HG03060 (cell line): ENCODE measurements at regions not wholly inside any gene's neighbourhood (a gene's known extent, or its start where the extent isn't known, plus 50 kb on each side); places are given as distances from the start of the nearest gene placed in this dataset.
A peak's percentile ranks its signal among the peaks of the same experiment; 100 is the strongest.

Source experiments
- ATAC-seq: cut with Tn5 transposase; IDR thresholded peaks from one replicate; pipeline ENCODE4 v1.9.1; 2021; ENCODE audit warnings: low read depth, moderate number of reproducible peaks; ENCODE audit not compliant: unreplicated experiment

GRCh38 chr1:59045137-59045536 lies 251.8 kb upstream of the FGGY start:
- no peak for ATAC-seq

GRCh38 chr1:59045636-59046035 lies 251.3 kb upstream of the FGGY start:
- no peak for ATAC-seq

- no peak for ATAC-seq
These were observed 250.8 kb upstream of the FGGY start for GRCh38 chr1:59046134-59046533.

- ATAC-seq = peak; percentile 72
These were observed 250.2 kb upstream of the FGGY start for GRCh38 chr1:59046730-59047157.

GRCh38 chr1:59051007-59051406 lies 245.9 kb upstream of the FGGY start:
- ATAC-seq = no peak

GRCh38 chr1:59052166-59052590 lies 244.7 kb upstream of the FGGY start:
- no peak for ATAC-seq

- ATAC-seq = no peak
These were observed 242.7 kb upstream of the FGGY start for GRCh38 chr1:59054172-59054571.

GRCh38 chr1:59055908-59056719 lies 240.8 kb upstream of the FGGY start:
- ATAC-seq = no peak

DNA sequence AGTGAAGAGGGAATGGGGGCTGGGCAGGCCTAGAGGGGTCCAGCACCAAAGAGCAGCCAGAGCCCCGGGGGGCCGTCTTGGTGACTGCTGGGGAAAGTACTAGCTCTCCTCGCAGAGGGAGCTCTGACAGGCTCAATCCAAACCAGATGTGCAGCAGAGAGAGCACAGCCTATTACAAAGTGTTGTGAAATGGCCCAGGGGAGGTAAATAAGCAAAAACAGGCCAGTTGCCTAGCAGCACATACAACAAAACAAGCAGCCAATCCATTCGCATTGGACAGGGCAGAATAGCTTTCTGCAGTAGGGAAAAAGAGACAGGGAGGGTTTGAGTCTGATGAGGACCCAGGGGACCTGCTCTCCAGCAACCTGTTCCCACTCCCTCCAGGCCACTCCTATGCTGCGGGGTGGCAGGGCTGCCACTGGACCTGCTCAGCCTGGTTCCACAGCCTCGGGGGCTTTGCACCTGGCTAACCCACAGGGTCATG lies 239.6 kb upstream of the FGGY start:
- ATAC-seq = no peak

DNA sequence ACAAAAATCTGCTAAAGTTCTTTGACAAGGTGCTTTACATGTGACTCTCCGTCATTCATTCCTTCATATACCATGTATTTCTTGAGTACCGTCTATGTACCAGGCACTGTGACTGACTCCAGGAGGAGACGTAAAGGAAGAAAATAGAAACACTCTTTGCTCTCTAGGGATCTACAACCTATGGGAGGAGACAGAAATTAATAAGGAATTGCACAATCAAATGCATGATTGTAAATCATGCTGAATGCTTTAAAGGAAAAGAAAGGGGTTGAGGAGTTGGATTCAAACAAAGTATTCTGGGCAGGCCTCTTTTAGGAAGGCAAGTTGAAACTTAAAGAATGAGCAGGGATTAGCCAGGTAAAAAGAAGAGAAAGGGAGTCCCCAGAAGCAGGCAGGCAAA lies 239.1 kb upstream of the FGGY start:
- no peak for ATAC-seq

DNA sequence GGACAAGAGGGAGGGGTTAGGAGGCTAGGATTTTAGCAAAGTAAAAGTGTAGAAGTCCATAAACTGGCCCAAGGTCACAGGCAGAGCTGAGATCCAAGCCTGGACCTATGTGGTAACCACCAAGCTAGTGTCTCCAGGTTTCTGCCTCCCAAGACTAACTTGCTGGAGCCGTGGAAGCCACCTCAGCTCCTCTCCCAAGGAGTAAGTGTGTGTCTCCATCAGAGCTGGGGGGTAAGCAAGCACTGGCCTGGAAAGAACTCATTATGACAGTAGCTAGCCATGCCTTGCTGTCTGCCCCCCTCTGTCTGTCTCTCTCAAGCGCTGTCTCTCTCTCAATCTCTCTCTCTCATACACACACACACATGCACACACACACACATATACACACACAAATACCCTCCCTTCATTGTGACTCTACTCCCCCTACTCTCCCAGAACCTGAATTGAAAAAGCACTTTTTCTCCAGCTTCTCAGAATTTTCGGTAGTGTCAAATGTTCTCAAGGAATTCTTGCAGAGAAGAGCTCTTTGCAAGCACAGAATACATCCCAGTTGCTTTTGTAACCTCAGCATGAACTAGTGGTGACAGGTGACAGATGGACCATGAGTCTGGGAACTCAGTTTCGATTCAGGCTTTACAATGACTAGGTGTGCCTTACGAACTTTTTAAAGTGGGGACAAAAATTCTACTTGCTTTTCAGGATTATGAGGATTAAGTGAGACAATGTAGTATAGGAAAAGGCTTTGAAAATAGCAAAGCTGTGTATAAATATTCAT lies 238.0 kb upstream of the FGGY start:
- ATAC-seq = no peak

- no peak for ATAC-seq
These were observed 235.0 kb upstream of the FGGY start for GRCh38 chr1:59061876-59062275.

GRCh38 chr1:59062743-59063142 lies 234.2 kb upstream of the FGGY start:
- no peak for ATAC-seq

- ATAC-seq = no peak
These were observed 233.4 kb upstream of the FGGY start for GRCh38 chr1:59063501-59063900.

DNA sequence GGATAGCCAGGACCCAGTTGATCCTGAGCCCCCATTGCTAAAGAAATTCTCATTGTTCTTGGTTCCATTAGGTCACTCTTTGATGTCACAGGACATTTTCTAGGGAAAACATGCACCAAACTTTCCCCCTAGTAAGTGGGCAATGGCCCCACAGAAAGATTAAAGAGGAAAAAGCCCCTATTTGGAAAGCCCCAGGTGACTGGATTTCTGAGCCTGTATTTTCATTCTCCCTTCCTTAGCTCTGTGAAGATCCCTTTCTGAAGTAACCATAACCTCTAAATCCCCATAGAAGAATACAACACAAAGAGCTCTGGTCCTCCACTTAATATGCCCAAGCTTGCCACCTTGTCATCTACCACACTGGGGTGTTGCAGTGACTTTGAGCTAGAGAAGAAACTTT lies 232.3 kb upstream of the FGGY start:
- no peak for ATAC-seq

DNA sequence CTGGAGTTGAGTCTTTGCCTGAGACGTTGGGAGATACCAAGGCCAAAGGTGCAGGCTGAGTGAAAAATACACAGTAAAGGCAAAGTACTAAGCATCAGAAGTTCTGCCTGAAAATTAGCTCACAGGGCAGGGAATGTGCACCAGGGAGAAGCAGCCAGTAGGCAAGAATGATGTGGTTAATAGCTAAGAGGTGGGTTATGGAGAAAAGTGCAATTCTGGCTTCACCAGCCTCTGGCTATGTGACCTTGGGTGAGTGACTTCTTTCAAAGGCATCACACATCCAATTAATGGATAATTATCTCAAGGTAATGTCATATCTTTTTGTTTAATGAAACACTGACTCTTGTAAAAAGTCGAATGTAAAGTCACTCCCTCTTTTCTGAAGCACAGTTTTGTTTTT lies 230.7 kb upstream of the FGGY start:
- ATAC-seq = no peak

- no peak for ATAC-seq
These were observed 226.3 kb upstream of the FGGY start for GRCh38 chr1:59070610-59071009.

- no peak for ATAC-seq
These were observed 225.6 kb upstream of the FGGY start for GRCh38 chr1:59071289-59071688.

DNA sequence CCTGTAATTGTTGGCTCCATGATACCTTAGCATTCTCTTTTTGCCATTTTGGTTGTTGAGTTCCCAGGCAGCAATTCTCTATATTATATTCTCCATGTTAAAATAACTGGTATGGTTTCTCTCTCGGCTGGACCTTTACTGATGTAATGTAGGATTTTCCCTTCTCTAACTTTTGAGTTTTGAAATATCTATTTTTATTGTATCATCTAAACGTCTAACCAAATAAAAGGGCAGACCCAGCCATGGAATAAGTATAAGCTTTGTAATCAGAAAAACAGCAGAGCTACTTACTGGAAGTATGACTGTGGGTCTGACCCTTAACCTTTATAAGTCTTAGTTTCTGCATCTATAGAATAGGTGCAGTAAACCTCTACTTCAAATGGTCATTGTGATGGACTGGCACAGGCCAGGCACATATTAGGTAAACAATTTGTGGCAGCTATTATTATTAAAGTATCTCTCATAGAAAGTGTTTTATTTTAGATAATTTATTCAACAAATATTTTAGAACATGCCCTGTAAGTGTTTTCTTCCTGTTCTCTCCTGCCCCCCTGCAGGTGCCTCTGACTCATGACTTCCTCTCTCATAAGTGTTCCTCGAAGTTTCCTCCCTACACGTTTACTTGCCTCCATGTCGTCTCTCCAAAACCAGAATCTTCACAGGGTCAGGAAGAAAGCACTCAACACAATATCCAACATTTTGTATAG lies 224.9 kb upstream of the FGGY start:
- ATAC-seq = no peak

GRCh38 chr1:59072583-59072947 lies 224.3 kb upstream of the FGGY start:
- no peak for ATAC-seq

DNA sequence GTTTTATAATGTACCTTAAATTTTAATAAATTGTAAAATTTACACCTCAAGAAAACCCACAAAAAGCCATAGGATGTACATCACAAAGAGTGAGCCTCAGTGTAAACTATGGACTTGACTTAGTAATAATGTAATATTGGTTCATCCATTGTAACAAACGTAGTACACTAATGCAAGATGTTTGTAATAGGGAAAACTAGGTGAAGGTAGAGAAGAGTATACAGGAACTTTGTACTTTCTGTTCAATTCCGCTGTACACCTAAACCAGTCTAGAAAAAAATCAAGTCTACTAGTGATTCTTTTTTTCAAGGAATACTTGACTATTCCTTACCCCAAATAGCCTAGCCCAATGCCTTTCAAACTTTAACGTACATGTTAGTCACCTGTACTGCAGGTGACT lies 222.3 kb upstream of the FGGY start:
- ATAC-seq = no peak
